Gastroesophageal sphincter (tissue), 3 donors: ENCODE measurements at regions not wholly inside any gene's neighbourhood (a gene's known extent, or its start where the extent isn't known, plus 50 kb on each side); places are given as distances from the start of the nearest gene placed in this dataset.

Experiments
- POLR2AphosphoS5 ChIP-seq: sonication (generic); formaldehyde crosslinking; IDR thresholded peaks from one replicate; pipeline ENCODE4 v1.6.1; 2017; ENCODE audit warnings: antibody characterized with exemption
- TF ChIP-seq, protein P1 (sequence below), 4 experiments: fragments of 200-600 bp in 2 of 4; fragments of 450-650 bp in 2 of 4; sonication (generic) in 1 of 4; IDR thresholded peaks; one replicate each; pipeline ENCODE4 v1.5.1; 2017 to 2019; ENCODE audit warnings: antibody characterized with exemption in 4 of 4, mild to moderate bottlenecking in 2 of 4, moderate library complexity in 2 of 4

GRCh38 chr21:14013056-14013603 is 197.6 kb downstream of the LIPI start:
- TF ChIP-seq, protein P1, sequence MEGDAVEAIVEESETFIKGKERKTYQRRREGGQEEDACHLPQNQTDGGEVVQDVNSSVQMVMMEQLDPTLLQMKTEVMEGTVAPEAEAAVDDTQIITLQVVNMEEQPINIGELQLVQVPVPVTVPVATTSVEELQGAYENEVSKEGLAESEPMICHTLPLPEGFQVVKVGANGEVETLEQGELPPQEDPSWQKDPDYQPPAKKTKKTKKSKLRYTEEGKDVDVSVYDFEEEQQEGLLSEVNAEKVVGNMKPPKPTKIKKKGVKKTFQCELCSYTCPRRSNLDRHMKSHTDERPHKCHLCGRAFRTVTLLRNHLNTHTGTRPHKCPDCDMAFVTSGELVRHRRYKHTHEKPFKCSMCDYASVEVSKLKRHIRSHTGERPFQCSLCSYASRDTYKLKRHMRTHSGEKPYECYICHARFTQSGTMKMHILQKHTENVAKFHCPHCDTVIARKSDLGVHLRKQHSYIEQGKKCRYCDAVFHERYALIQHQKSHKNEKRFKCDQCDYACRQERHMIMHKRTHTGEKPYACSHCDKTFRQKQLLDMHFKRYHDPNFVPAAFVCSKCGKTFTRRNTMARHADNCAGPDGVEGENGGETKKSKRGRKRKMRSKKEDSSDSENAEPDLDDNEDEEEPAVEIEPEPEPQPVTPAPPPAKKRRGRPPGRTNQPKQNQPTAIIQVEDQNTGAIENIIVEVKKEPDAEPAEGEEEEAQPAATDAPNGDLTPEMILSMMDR (IDR thresholded peaks at IDR 0.05), result no peak
- TF ChIP-seq POLR2AphosphoS5, result no peak
